Left ventricle myocardium inferior (tissue), 1 donor: ENCODE measurements at regions not wholly inside any gene's neighbourhood (a gene's known extent, or its start where the extent isn't known, plus 50 kb on each side); places are given as distances from the start of the nearest gene placed in this dataset.

Experiments used
- DNase-seq: peaks from one replicate; pipeline ENCODE4 v3.0.0-alpha.2; 2020
- H3K27ac ChIP-seq: fragments of 200-600 bp; replicated peaks from 2 replicates; pipeline ENCODE4 v1.8.0; 2021
- H3K27me3 ChIP-seq: fragments of 200-600 bp; 2 replicates; pipeline ENCODE4 v1.8.0; 2021; ENCODE audit warnings: low read depth
- H3K36me3 ChIP-seq: fragments of 200-600 bp; 2 replicates; pipeline ENCODE4 v1.8.0; 2021
- H3K4me1 ChIP-seq: fragments of 200-600 bp; 2 replicates; pipeline ENCODE4 v1.8.0; 2021
- H3K4me3 ChIP-seq: fragments of 200-600 bp; 2 replicates; pipeline ENCODE4 v1.8.0; 2021; ENCODE audit warnings: mild to moderate bottlenecking, moderate library complexity
- H3K9me3 ChIP-seq: fragments of 200-600 bp; replicated peaks from 2 replicates; pipeline ENCODE4 v1.8.0; 2021
- CTCF ChIP-seq: fragments of 200-600 bp; IDR thresholded peaks from 2 replicates; pipeline ENCODE4 v1.8.0; 2021; ENCODE audit warnings: antibody characterized with exemption, mild to moderate bottlenecking, borderline replicate concordance
- intact Hi-C: fragments of 100-400 bp; cut with micrococcal nuclease; formaldehyde crosslinking; loops from one replicate; pipeline ENCODE4 v1.11.0; 2022
- donor health status: DM: no; HTN: yes; CAD: no; lungs with severe emphysema.

DNA sequence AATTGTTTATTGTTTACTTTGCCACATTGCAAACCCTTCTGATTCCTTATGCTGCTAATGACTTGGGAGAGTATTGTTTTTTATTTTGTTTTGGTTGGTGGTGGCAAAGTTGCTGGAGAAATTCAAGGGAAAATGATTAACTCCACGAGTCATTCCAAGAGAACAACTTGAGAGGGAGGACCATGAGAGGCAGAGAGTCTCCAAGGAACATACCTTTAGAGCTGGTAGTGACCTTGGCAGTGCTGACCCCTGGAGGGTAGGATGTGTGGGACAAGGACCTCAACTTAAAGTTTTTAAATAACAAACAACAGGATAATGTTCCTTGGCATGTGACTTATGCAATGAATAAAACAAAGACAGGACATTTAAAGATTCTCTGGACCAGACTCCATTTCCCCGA is 139.7 kb downstream of the LRRC70 start:
- Histone ChIP-seq H3K36me3 (no peaks in the 10 kb centered on the region), H3K9me3 (no peaks in the 10 kb centered on the region), H3K27me3 (no peaks in the 10 kb centered on the region), H3K4me3 (no peak overlapping the region), H3K4me1 (no peaks in the 10 kb centered on the region), H3K27ac (no peak overlapping the region)
- no peak for TF ChIP-seq CTCF
- intact Hi-C loops = no loop called here
- DNase-seq = no peak

DNA sequence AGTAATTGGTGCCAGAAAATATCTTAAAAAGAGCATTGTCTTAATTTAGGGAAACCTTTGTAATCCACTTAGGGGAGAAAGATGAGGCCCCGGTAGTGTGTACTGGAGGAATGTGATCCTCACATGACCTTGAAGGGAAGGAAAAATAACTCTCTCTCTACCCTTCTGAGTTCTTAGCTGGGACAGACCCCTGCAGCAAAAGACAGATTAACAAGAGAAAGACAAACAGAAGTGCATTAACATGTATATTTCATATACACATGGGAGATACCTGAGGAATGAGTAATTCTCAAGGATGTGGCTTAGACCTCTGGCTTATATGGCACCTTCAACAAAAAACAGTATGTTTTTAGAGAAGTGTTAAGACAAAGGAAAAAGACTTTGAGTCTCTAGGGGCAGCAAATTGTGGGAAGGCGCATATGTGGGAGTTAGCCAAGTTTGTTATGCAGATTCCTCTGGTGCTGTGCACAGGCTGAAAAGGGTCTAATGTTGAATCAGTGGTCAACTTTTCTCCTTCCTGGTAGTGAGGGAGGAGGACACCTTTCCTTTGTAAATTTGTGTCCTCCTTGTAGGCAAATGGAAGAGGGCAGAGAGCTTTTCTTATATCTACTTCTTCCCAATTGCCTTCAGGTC is 138.8 kb downstream of the LRRC70 start:
- no peak overlapping the region for H3K27ac ChIP-seq
- no peak for DNase-seq
- H3K36me3 ChIP-seq = no peaks in the 10 kb centered on the region
- intact Hi-C loops = no loop called here
- H3K4me1 ChIP-seq = no peaks in the 10 kb centered on the region
- no peak for TF ChIP-seq CTCF
- H3K4me3 ChIP-seq = no peak overlapping the region
- no peaks in the 10 kb centered on the region for H3K27me3 ChIP-seq
- no peaks in the 10 kb centered on the region for H3K9me3 ChIP-seq

- no peak overlapping the region for H3K4me3 ChIP-seq
- no peak for TF ChIP-seq CTCF
- no peaks in the 10 kb centered on the region for H3K4me1 ChIP-seq
- H3K9me3 ChIP-seq = no peaks in the 10 kb centered on the region
- DNase-seq = no peak
- H3K27me3 ChIP-seq = no peaks in the 10 kb centered on the region
- H3K27ac ChIP-seq = no peak overlapping the region
- intact Hi-C loops = no loop called here
- no peaks in the 10 kb centered on the region for H3K36me3 ChIP-seq
Observed at GRCh38 chr5:62714296-62714695, 135.7 kb downstream of the LRRC70 start.

- Histone ChIP-seq H3K9me3 (peaks cover 21% of the 10 kb centered on the region), H3K4me1 (no peaks in the 10 kb centered on the region), H3K27ac (no peak overlapping the region), H3K36me3 (no peaks in the 10 kb centered on the region), H3K27me3 (no peaks in the 10 kb centered on the region), H3K4me3 (no peak overlapping the region)
- intact Hi-C loops = no loop called here
- DNase-seq = no peak
- no peak for TF ChIP-seq CTCF
Observed at GRCh38 chr5:62708481-62709325, 130.1 kb downstream of the LRRC70 start.

DNA sequence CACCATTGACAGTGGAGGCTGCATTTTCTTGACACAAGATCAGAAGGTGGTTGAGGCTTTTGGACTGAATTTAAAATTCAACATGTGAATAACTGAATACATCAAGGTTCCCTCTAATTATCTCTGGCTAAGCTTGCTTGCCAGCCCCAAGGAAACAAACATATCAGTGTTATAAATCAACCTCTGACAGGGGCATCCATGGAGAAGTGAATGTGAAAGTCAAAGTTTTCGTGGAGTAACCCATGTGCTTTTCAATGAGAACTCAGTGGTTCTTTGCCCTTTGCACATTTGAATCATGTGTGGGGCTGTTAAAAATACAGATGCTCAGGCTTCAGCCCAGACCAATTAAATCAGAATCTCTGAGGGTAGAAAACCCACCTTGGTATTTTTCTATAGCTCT is 128.9 kb downstream of the LRRC70 start:
- intact Hi-C loops = no loop called here

More for the DNA sequence above, 128.9 kb downstream of the LRRC70 start:
- Histone ChIP-seq H3K4me1 (no peaks in the 10 kb centered on the region), H3K27me3 (no peaks in the 10 kb centered on the region), H3K9me3 (peaks cover 21% of the 10 kb centered on the region), H3K36me3 (no peaks in the 10 kb centered on the region), H3K27ac (no peak overlapping the region), H3K4me3 (no peak overlapping the region)
- no peak for DNase-seq
- no peak for TF ChIP-seq CTCF
